MM.1S (cell line): ENCODE measurements at regions not wholly inside any gene's neighbourhood (a gene's known extent, or its start where the extent isn't known, plus 50 kb on each side); places are given as distances from the start of the nearest gene placed in this dataset.

Experiments used
- CTCF ChIP-seq: fragments of 300-600 bp; sonication (generic); IDR thresholded peaks from 2 replicates; pipeline ENCODE4 v1.5.1; 2016; ENCODE audit warnings: antibody characterized with exemption, low read length, mixed read lengths
- EZH2 ChIP-seq: fragments of 300-600 bp; sonication (generic); optimal IDR thresholded peaks from 2 replicates; pipeline ENCODE3; 2017; ENCODE audit warnings: low read depth, mild to moderate bottlenecking, antibody characterized with exemption, low read length, mixed read lengths
- EZH2phosphoT487 ChIP-seq: fragments of 300-600 bp; sonication (generic); IDR thresholded peaks from 2 replicates; pipeline ENCODE4 v1.6.1; 2018; ENCODE audit warnings: antibody characterized with exemption, low read length

- TF ChIP-seq CTCF (no peak), EZH2 (no peak), EZH2phosphoT487 (no peak)
Measured at GRCh38 chrX:87798039-87798438, 280.4 kb downstream of the KLHL4 start.
